Ramos (cell line): ENCODE measurements at regions not wholly inside any gene's neighbourhood (a gene's known extent, or its start where the extent isn't known, plus 50 kb on each side); places are given as distances from the start of the nearest gene placed in this dataset.

Experiments used
- in situ Hi-C: fragments of 300-500 bp; cut with MboI; formaldehyde crosslinking; loops from one replicate; pipeline ENCODE4 v1.14.3; 2022; ENCODE audit warnings: low sequenced_read_pairs; ENCODE audit not compliant: unreplicated experiment

DNA sequence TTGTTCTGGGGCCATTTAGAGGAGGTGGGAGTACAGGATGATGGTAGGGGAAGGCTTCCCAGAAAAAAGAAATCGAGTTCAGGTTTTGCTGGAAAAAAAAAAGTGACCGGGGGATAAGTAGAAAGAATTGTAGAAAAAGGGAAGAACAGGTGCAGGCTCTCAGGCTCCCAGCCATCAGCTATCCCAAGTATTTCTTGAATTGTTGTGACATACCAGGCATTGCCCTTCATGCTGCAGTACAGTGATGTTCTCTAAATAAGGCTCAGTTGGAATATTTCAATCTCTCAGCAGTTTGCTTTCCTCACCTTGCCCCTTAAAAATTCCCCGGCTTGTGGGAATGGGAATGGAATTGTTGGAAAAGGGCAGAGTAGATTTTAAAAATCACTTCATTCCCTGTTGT is 82.5 kb upstream of the RGMA start:
- in situ Hi-C loops, result no loop called here

DNA sequence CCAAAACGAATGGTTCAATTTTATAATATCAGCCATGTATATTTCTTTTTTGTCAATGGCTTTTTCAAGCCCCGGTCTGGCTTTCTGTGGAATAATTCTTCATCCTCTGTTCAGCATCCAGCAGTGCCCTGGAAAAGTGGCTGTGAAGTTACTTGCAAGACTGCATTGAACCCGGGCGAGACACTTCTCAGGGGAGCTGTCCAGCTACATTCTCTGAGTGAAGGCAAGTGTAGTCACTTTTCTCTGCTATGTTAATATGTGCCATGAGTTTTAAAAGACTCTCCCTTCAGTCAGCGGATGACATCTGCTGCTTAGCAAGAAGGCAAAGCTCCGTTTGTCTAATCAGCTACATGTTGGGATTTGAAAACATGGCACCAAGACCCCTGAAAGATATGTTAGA is 81.3 kb upstream of the RGMA start:
- in situ Hi-C loops, result no loop called here

DNA sequence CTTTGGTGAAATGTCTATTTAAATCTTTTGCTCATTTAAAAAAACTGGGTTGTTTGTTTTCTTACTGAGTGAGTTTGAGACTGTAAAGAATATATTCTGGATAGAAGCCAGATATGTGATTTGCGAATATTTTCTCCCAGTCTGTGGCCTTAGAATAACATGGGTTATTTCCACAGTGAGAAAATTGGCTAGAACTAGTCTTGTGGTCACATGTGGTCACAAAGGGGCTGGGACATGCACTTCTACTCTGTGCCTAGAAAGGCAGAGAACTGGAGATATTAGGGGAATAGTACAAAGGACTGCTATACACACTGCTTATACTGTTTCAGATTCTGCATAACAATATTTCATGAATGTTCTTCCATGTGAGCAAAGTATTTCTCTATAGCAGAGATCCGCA is 79.9 kb upstream of the RGMA start:
- in situ Hi-C loops, result no loop called here

DNA sequence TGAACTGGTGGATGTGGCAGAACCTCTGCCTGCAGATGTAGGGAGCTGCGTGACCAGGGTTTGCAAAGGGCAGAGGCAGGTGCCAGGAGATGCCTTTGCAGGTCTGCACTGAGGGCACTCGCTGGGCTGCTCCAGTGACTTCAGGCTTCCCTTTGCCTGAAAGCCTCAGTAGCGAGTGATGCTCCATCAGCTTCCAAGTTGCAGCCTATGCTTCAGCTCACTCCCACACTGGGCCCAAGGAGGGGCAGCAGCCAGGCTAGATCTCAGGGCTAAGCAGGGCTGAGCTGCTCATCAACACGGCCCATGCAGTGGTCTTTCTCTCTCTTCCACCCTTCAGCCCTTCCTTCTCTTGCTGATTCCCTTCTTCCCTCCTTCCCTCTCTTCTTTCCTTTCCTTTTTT is 78.3 kb upstream of the RGMA start:
- in situ Hi-C loops, result no loop called here

DNA sequence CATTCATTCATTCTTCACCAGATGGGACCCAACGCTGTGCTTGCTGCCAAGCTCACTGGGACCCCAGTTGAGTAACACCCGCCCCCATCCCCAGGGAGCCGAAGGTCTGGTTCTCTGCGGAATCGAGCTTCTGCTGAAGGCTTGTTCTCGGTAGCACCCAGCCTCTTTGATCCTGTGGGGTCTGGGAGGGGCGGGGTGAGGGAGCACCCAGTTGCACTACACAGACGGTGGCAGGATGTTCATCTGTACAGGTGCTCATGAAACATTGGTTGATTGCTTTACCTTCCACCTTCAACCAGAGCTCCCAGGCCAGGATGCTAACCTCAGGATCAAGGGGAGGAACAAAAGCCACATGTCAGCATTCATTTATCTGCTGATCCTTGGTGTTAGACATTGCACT is 77.7 kb upstream of the RGMA start:
- in situ Hi-C loops, result no loop called here

DNA sequence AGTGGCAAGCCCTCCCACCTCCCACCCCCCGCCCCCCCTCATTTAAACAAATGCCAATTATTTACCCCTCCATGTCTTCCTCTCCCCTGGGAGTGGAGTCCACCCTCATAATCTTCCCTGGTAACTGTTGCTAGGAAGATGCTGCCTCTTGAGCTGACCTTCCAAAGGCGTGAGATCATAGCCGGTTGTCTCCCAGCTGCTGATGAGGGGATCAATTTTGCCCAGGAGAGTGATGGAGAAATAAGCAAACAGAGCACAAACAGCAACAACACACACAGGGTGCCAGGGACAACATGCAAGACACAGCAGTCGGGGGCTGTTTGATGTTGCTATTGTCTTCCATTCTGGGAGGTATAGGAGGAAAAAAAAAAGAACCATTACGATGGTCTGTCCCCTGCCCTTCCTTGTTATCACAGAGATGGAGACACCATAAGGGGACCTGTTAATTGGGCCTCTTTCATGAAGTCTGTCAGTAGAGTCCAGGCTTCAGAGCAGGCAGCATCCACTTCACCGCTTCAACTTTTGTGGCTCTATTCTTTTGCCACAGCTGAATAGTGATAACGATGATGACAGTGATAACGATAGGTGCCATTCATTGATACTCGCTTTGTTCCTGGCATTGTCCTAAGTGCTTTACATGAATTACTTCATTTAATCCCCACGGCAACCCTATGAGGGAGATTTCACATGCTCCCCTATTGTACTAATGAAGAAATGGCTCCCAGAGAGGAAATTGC is 76.9 kb upstream of the RGMA start:
- in situ Hi-C loops, result no loop called here

DNA sequence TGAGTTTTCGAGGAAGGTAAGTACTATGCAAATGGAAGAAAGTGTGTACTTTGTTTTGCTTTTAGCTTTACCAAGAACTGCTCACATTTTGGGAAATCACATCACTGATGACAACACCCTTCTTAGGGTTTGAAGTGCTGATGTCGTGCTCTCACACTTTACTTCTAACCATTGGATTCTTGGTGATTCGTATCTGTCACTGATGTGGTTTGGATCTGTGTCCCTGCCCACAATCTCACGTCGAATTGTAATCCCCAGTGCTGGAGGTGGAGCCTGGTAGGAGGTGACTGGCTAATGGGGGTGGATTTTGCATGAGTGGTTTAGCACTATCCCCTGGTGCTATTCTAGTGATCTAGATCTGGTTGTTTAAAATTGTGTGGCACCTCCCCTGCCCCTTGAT is 75.4 kb upstream of the RGMA start:
- in situ Hi-C loops, result no loop called here

DNA sequence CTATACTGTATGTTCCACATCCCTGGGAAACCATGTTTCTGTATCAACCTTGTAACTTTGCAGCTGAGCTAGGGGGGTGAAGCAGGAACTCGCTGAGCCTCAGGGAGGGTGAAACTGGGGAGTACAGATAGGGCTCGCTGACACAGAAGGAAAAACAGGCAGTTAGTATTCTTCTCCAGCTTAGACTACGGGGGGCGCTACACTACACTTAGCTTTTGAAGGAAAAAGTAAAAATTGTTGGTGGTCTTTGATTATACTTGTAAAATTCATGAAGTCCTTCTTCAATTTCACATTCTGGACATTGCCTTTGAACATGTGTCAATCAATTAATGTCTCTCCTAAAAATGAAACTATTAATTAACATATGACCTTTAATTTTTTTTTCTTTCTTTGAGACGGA is 73.5 kb upstream of the RGMA start:
- in situ Hi-C loops, result no loop called here

DNA sequence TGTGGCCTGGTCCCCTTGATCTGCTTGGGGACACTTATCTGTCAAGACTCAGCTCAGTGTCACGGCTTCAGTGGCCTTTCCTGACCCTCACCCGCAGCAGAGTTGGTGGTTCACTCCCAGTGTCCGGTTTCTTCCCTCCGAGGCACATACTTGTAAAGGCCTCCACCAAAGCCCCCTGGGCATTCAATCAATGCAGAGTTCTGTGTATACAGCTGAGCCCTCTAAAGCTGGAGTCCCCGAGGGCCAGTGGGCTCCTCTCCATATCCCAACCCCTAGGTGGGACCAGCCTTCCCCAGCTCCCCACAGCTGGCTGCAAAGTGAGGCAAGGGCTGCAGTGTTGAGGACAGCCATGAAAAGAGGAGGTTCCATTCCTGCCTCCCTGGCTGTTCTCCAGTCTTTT is 70.9 kb upstream of the RGMA start:
- in situ Hi-C loops, result no loop called here

DNA sequence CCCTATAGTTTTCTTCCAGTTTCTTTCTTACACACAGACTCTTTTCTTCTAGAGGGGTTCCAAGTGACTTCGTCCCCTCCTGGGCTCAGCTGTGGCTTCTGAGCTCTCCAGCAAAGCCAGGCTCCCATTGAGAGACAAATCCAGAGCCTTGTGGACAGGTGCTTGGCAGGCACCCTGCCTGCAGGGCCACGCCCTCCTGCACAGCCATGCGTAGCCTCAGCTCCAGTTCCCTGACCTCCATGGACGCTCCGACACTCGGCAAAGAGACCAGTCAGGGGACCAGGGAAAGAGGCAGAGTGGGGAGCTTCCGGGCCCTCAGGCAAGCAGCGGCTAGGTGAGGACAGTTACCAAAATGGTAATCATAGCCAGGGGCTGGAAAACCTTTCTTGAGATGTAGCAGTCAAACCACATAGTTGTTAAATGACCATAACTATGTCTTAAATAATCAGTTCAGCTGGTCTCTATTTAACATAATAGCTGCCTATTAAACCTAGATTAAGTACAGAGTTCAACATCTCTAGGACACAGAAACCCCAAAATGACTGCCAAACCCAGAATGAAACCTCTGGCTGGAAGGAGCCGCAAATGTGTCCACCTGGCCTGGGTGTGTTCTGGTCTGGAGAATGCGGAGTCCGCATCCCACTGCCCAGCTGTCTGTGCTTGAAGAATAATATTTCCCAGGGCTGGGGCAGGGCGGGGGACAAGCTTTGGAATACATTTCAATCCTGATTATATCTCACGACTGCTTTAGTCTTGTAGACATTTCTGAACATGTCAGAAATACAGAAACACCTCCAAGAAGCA is 69.3 kb upstream of the RGMA start:
- in situ Hi-C loops, result no loop called here

DNA sequence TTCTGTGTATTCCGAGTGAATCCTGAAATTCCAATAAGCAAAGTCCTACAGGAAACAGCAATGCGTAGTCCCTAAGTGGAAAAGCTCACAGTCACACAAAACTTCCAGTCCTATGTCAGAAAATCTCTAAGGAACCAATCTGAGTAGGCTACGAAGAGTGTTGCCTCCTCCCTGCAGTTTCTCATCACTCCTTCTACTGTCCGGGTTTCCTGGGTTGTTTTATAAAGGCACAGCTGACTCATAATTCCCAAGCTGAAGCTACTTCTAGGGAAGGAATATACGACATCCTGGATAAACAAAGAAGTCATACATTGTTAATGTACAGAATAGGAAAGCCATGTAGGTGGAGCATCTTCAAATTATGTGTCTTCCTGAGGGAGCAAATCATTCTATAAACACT is 65.7 kb upstream of the RGMA start:
- in situ Hi-C loops, result no loop called here

DNA sequence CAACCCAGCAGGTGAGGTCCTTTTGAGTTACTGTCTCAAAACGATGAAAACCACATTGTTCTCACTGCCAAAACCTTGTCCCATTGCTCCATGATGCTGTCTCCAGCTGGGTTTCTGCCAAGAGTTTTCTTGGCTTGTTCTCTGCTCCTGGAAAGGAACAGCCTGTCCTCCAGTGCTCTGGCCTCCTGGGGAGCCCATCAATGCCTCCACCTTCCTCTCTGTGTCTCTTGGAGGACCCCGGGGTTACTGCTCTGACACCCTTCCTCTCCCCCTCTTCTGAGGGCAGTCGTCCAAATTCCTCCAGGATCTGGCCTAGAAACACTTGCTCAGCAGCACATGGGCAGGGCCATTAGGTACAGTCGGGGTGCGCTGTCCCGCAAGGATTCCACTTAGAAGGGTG is 63.9 kb upstream of the RGMA start:
- in situ Hi-C loops, result no loop called here

DNA sequence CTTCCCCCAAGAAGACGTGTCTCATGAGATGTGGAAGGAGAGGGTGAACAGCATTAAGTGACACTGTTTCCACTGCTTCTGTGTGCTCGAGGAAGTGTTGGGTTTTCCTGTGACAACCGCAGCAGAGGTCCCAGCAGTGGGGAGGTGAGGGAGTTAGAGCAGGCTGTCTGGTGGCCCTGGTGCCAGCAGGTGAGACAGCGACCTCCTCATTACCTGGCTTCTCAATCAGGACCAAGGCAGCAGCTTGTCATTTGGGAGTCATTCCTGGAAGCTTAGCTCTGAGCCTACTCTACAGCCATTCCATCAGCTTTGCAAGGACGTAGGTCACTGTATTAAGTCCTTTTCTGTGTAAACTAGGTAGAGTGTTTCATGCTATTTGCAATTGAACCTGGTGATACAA is 63.3 kb upstream of the RGMA start:
- in situ Hi-C loops, result no loop called here

DNA sequence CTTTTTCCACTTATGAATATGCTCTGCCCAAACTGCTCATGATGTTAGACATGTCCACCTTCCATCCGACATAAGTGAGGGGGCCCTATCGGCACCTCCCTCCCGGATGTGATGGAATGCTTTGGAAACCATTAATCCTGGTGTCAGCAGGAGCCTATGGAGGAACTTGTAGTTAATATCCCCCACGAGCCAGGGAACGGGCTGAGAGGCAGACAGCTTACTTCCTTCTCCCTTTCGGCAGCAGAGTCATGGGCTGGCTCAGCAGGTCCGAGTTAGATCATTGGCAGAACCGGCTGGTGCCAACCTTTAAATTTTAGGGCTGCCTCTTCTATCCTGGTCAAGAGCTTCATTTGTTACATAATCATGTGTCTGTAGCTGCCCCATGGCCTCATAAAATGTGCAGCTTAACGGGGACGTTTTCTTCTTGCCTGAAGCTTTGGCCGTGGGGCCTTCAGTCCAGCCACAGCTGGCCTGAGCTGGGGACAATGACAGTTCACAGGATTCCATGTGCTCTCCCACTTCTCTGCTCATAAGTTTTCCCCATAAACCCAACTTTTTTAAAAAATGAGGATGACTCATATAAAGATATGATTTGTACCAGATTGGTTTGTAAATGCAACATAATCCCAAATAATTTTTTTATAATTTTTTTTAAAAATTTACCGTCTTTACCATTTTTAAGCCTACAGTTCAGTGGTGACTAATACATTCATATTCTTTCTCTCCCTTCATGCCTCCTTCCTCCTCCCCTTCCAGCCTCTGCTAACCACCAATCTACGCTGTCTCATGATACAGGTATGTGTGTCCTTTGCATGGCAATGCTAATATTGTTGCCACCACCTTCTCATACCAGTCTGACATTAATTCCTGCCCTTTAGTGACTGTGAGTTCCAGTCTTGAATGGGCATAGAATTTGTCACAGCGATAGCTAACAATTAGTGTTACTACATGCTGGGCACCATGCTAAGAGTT is 62.2 kb upstream of the RGMA start:
- in situ Hi-C loops, result no loop called here

DNA sequence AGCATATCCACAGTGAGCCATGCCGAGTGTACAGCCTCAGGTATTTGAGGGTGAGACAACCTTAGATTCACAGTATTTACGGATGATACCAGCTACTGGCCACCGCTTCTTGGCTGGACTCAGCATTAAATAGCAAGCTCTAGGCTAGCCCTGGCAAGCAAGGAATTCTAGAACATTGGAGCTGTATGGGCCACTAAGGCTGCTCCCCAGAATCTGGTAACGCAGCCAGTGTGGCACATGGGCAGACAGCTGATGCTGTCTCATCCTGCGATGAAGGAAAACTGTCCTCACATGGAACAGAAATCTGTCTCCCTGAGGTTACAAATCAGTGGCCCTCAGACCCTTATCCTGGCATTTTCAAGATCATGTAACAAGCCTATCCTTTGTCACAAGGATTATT is 57.6 kb upstream of the RGMA start:
- in situ Hi-C loops, result no loop called here

DNA sequence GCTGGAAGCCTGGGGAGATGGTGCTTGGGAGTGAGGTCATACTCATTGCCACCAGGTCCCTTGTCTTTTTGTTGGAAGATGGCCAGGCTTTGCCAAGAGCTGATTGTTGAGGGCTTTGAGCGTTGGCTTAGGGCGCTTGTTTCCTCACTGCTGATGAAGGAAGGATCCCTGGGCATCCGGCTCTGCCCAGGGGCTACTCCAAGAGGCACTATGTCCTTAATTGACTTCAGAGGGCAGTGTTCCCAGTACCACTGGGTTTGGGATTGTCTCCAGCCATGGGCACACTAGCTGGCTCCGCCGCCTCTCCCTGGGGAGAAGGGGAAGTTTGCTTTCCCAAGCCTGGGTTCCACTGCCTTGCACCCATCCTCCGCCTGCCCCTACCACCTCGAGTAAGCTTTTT is 57.2 kb upstream of the RGMA start:
- in situ Hi-C loops, result no loop called here

DNA sequence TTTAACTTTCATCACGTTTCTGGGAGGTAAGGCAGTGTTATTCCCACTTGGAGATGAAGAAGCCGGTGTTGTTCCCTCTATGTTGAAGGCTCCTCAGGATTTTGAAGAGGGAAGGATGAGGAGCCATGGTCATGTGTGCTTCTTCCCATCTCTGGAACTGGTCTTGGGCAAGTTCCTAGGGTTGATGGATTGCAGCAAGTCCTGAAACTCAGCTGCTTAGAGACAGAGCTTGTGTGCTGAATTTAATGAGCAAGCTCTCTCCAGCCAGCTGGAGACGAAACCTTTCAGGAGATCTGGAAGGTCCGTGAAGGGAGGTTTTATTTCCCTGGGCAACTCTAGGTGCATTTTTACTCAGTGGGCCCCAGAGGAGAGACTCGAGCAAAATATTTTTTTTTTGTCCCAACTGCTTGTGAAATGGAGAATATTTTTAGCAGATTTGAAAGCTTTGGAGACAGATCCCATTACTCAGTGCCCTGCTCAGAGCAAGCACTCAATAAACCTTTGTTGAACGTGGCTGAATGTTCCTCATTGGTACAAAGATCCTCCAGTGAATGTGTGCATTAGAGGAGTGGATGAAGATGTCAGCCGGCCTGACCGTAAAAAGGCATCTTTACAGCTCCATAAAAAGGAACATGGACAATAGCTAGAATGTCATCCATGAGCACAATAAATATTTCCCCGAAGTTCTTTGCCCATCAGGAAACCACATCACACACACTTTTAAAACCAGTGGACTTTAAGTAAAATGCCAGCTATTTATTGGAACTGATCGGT is 55.6 kb upstream of the RGMA start:
- in situ Hi-C loops, result no loop called here

DNA sequence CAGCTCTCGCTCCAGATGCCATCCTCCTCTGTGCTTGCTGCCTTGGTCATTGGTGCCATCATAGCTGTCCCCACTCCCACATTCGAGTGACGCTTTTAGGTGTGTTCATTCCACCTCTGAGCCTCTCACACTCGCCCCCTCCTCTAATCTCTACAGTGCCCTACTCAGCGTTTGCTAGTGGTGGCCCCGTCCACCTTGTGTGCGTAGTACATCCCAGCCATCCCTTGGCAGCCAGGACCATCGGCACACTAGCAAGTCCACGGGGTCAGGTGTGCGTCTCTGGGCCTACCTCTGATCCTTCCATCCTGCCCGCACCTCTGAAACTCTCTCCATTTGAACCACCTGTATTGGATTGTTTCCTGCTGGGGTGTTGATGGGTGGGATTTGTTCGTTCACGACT is 54.2 kb upstream of the RGMA start:
- in situ Hi-C loops, result no loop called here

DNA sequence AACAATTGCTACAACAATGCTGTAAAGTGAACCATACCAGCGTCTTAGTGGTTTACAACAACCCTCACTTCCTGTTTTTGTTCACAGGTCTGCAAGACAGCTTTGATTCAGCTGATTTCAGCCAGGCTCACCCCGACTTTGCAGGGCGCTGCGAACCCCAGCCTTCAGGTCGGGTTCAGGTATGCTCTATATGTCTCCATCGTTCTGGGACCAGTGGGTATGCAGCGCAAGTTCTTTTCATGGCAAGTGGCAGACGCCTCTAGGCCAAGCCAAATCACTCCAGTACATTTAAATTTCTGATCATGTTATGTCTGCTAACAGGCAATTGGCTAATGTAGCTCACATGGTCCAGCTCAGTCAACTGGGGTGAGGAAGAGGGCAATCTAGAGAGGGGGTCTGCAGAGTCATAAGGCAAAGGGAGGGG is 52.4 kb upstream of the RGMA start:
- in situ Hi-C loops, result no loop called here

DNA sequence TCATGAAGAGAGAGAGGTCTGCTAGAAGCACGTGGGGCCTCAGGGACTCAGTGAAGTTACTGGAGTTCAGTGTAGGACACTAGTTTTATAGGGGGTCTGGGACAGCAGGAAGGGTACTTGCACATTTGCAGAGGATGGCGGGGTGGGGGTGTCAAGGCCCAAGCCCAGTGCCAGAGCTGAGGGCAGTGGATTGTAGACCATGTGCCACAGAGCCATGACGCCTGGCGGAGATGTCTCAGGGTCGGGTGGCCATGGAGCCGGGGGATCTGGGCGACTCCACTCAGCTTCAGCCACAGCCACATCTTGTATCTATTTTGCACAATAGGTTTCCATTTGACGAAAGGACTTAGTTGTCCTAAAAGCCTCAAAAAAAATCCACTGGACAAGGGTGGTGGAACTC is 50.4 kb upstream of the RGMA start:
- in situ Hi-C loops, result no loop called here
